NOMO-1 (cell line): ENCODE measurements at regions not wholly inside any gene's neighbourhood (a gene's known extent, or its start where the extent isn't known, plus 50 kb on each side); places are given as distances from the start of the nearest gene placed in this dataset.

Source experiments
- DNase-seq, 2 experiments: peaks; one replicate each; lab custom pipeline; 2025; ENCODE audit not compliant: unreplicated experiment in 2 of 2; lab: John Stamatoyannopoulos, UW

- no peak for DNase-seq
These were observed 105.1 kb downstream of the TRAPPC11 start for GRCh38 chr4:183763990-183764754.

- DNase-seq: no peak
These were observed 106.3 kb downstream of the TRAPPC11 start for GRCh38 chr4:183765251-183765911.

- no peak for DNase-seq
These were observed 107.0 kb downstream of the TRAPPC11 start for GRCh38 chr4:183766140-183766539.

GRCh38 chr4:183770906-183771305, 111.8 kb downstream of the TRAPPC11 start:
- no peak for DNase-seq

- DNase-seq: no peak
These were observed 113.3 kb downstream of the TRAPPC11 start for GRCh38 chr4:183772361-183772760.

- no peak for DNase-seq
These were observed 114.7 kb downstream of the TRAPPC11 start for GRCh38 chr4:183773790-183774189.

GRCh38 chr4:183783306-183783705, 121.8 kb upstream of the STOX2 start:
- DNase-seq: no peak

GRCh38 chr4:183783991-183784553, 121.0 kb upstream of the STOX2 start:
- no peak for DNase-seq

GRCh38 chr4:183788308-183788905, 116.7 kb upstream of the STOX2 start:
- DNase-seq: no peak

GRCh38 chr4:183789657-183790056, 115.5 kb upstream of the STOX2 start:
- DNase-seq: no peak

GRCh38 chr4:183790661-183791060, 114.4 kb upstream of the STOX2 start:
- DNase-seq: no peak

GRCh38 chr4:183797011-183797444, 108.1 kb upstream of the STOX2 start:
- no peak for DNase-seq

GRCh38 chr4:183797445-183798300, 107.4 kb upstream of the STOX2 start:
- no peak for DNase-seq

GRCh38 chr4:183798301-183799253, 106.5 kb upstream of the STOX2 start:
- peak in 1 of 2 experiments; percentile 36 for DNase-seq

- DNase-seq: no peak
These were observed 103.5 kb upstream of the STOX2 start for GRCh38 chr4:183801457-183802165.

GRCh38 chr4:183806341-183806740, 98.8 kb upstream of the STOX2 start:
- DNase-seq: no peak

- no peak for DNase-seq
These were observed 97.5 kb upstream of the STOX2 start for GRCh38 chr4:183807420-183808096.

- no peak for DNase-seq
These were observed 97.0 kb upstream of the STOX2 start for GRCh38 chr4:183808097-183808456.
